ENCODE measurements at regions not wholly inside any gene's neighbourhood (a gene's known extent, or its start where the extent isn't known, plus 50 kb on each side); places are given as distances from the start of the nearest gene placed in this dataset.
"Not testable (repeated sequence)": the region's sequence is repeated elsewhere in the genome, so short reads cannot be mapped to it uniquely, and the experiment has no call there.

- intact Hi-C loops (cut with DNase I, micrococcal nuclease), result no loop called here
- DNase-seq, result no peak
- Histone ChIP-seq H3K36me3 (ENCODE audit: low read depth) (no peaks in the 10 kb centered on the region), H3K4me3 (no peak overlapping the region), H3K9me3 (peaks cover 2% of the 10 kb centered on the region), H3K4me1 (ENCODE audit: low read depth) (peaks cover 3% of the 10 kb centered on the region)
- TF ChIP-seq, protein P1, sequence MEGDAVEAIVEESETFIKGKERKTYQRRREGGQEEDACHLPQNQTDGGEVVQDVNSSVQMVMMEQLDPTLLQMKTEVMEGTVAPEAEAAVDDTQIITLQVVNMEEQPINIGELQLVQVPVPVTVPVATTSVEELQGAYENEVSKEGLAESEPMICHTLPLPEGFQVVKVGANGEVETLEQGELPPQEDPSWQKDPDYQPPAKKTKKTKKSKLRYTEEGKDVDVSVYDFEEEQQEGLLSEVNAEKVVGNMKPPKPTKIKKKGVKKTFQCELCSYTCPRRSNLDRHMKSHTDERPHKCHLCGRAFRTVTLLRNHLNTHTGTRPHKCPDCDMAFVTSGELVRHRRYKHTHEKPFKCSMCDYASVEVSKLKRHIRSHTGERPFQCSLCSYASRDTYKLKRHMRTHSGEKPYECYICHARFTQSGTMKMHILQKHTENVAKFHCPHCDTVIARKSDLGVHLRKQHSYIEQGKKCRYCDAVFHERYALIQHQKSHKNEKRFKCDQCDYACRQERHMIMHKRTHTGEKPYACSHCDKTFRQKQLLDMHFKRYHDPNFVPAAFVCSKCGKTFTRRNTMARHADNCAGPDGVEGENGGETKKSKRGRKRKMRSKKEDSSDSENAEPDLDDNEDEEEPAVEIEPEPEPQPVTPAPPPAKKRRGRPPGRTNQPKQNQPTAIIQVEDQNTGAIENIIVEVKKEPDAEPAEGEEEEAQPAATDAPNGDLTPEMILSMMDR (IDR thresholded peaks at IDR 0.05), result no peak
- no peak for ATAC-seq
Observed at GRCh38 chr5:39691136-39691535, 266.4 kb upstream of the DAB2 start.

DNA sequence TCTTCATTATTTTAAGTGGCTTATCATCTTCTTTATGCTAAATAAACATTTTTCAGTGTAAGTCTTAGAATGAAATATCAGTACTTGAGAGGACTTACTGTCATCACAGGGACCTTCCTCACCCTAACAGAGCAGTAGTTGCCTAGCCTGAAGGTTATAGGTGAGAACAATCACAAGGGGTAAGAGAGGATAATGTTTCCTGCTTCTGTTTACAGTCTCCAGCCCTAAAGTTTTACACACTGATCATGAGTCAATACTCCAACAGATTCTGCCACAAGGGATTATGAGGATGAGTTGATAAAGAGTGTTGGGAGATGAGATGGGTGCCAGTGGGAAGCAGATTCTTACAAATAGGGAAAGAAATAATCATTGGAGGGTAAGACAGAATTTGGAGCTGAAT is 265.1 kb upstream of the DAB2 start:
- H3K4me3 ChIP-seq, result no peak overlapping the region
- peak; percentile 86 for ATAC-seq
- TF ChIP-seq, protein P1 (IDR thresholded peaks at IDR 0.05), result no peak
- peaks cover 3% of the 10 kb centered on the region for H3K4me1 ChIP-seq (ENCODE audit: low read depth)
- peaks cover 2% of the 10 kb centered on the region for H3K9me3 ChIP-seq
- no peak for DNase-seq
- no peaks in the 10 kb centered on the region for H3K36me3 ChIP-seq (ENCODE audit: low read depth)
- intact Hi-C loops (cut with DNase I, micrococcal nuclease), result no loop called here

GRCh38 chr5:39687924-39688323 is 263.1 kb upstream of the DAB2 start:
- not testable (repeated sequence) for ATAC-seq

DNA sequence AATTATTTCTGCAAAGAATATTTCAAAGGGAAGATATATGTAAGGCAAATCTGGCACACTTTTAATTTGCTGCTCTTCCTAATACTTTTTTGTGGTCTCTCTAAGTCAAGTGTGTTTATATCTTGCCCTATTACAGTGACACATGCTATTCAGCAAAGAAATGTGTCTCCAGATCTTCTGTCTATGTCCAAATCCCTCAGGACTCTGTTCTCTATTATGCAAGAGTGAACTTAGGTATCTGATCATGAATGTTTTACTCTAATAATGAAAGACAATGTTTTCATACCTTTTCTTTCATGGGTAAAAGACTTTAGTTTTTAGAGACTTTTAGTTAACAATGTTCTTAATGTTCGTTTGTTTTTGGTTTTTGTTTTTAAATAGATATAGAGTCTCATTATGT is 255.4 kb upstream of the DAB2 start:
- no peaks in the 10 kb centered on the region for H3K9me3 ChIP-seq
- H3K4me3 ChIP-seq, result no peak overlapping the region

More at GRCh38 chr5:39687924-39688323, 263.1 kb upstream of the DAB2 start:
- H3K4me1 ChIP-seq (ENCODE audit: low read depth); DNase-seq; H3K4me3 ChIP-seq; H3K36me3 ChIP-seq (ENCODE audit: low read depth); intact Hi-C loops (cut with DNase I, micrococcal nuclease); H3K9me3 ChIP-seq: not testable (repeated sequence)

DNA sequence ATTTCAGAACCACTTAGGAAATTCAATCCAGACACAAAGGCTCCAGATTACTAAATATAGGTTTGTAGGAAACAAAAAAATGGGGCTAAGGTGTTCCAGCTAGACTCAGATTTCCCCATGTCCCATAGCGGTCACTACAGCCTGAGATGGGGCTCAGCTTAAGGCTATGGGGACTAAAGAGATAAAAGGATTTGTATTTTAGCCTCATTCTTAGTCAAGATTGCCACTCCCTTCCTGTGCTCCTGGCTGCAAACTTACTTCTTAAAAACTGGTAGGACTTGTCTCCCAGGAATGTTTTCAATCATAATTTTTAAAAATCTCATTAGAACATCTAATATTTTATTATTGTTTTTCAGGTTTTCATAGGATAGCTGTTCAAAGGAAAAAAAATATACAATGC is 253.8 kb upstream of the DAB2 start:
- TF ChIP-seq, protein P1 (IDR thresholded peaks at IDR 0.05), result no peak

More for the DNA sequence above, 255.4 kb upstream of the DAB2 start:
- Histone ChIP-seq H3K36me3 (ENCODE audit: low read depth) (no peaks in the 10 kb centered on the region), H3K4me1 (ENCODE audit: low read depth) (peaks cover 4% of the 10 kb centered on the region)
- no peak for DNase-seq
- intact Hi-C loops (cut with DNase I, micrococcal nuclease), result no loop called here
- ATAC-seq, result no peak
- TF ChIP-seq, protein P1 (IDR thresholded peaks at IDR 0.05), result no peak

GRCh38 chr5:39675676-39676075 is 250.9 kb upstream of the DAB2 start:
- H3K9me3 ChIP-seq, result no peaks in the 10 kb centered on the region
- intact Hi-C loops (cut with DNase I, micrococcal nuclease), result no loop called here
- ATAC-seq (no peak), DNase-seq (no peak)
- H3K4me3 ChIP-seq, result no peak overlapping the region
- peaks cover 14% of the 10 kb centered on the region for H3K4me1 ChIP-seq (ENCODE audit: low read depth)
- H3K36me3 ChIP-seq (ENCODE audit: low read depth), result no peaks in the 10 kb centered on the region
- TF ChIP-seq, protein P1 (IDR thresholded peaks at IDR 0.05), result no peak

More for the DNA sequence above, 253.8 kb upstream of the DAB2 start:
- peaks cover 4% of the 10 kb centered on the region for H3K4me1 ChIP-seq (ENCODE audit: low read depth)
- ATAC-seq (no peak), DNase-seq (no peak)
- no peak overlapping the region for H3K4me3 ChIP-seq
- no peaks in the 10 kb centered on the region for H3K36me3 ChIP-seq (ENCODE audit: low read depth)
- no peaks in the 10 kb centered on the region for H3K9me3 ChIP-seq
- intact Hi-C loops (cut with DNase I, micrococcal nuclease), result no loop called here
